SU-DHL-6 (cell line): ENCODE measurements at regions not wholly inside any gene's neighbourhood (a gene's known extent, or its start where the extent isn't known, plus 50 kb on each side); places are given as distances from the start of the nearest gene placed in this dataset.

Experiments
- H2AFZ ChIP-seq: fragments of 200-600 bp; sonication (generic); 2 replicates; pipeline ENCODE4 v1.6.1; 2014; ENCODE audit warnings: low read depth, mild to moderate bottlenecking, moderate library complexity, mixed read lengths, antibody characterized with exemption, low read length; ENCODE audit not compliant: severe bottlenecking
- H3F3A ChIP-seq: fragments of 200-600 bp; shearing (Covaris generic); 2 replicates; pipeline ENCODE4 v1.6.0; 2016; ENCODE audit warnings: antibody characterized with exemption, mild to moderate bottlenecking; ENCODE audit not compliant: insufficient read depth
- H3K27ac ChIP-seq: fragments of 200-600 bp; sonication (generic); 2 replicates; pipeline ENCODE4 v1.5.1; 2016; ENCODE audit warnings: low read depth, mild to moderate bottlenecking, low read length, moderate library complexity, mixed read lengths
- H3K27me3 ChIP-seq: fragments of 200-600 bp; sonication (generic), shearing (Covaris generic); 2 replicates; pipeline ENCODE4 v1.6.0; 2014; ENCODE audit warnings: mild to moderate bottlenecking, low read length
- H3K36me3 ChIP-seq: fragments of 200-600 bp; sonication (generic); 2 replicates; pipeline ENCODE4 v1.6.1; 2014; ENCODE audit warnings: mild to moderate bottlenecking, low read length, mixed read lengths
- H3K4me2 ChIP-seq: fragments of 300-600, 200-600 bp; shearing (Covaris generic), sonication (generic); 2 replicates; pipeline ENCODE4 v1.6.0; 2014; ENCODE audit warnings: low read length, low read depth, mild to moderate bottlenecking; ENCODE audit not compliant: poor library complexity, severe bottlenecking
- H3K4me3 ChIP-seq: fragments of 200-600 bp; sonication (generic); 2 replicates; pipeline ENCODE4 v1.5.1; 2014; ENCODE audit warnings: antibody characterized with exemption, low read length, mild to moderate bottlenecking, mixed read lengths; ENCODE audit not compliant: insufficient read depth, poor library complexity, severe bottlenecking
- H3K79me2 ChIP-seq: fragments of 200-600 bp; sonication (generic); 2 replicates; pipeline ENCODE4 v1.6.1; 2014; ENCODE audit warnings: mild to moderate bottlenecking, low read length, moderate library complexity; ENCODE audit not compliant: insufficient read depth
- H3K9ac ChIP-seq: fragments of 200-600 bp; sonication (generic); 2 replicates; pipeline ENCODE4 v1.7.0; 2014; ENCODE audit warnings: mild to moderate bottlenecking, low read length
- H3K9me2 ChIP-seq: fragments of 200-600 bp; sonication (generic); replicated peaks from 2 replicates; pipeline ENCODE4 v1.6.1; 2014; ENCODE audit warnings: low read length; ENCODE audit not compliant: insufficient read depth
- H3K9me3 ChIP-seq: fragments of 200-600 bp; sonication (generic); 2 replicates; pipeline ENCODE4 v1.6.1; 2014; ENCODE audit warnings: low read length, mixed read lengths; ENCODE audit not compliant: insufficient read depth
- H4K20me1 ChIP-seq: fragments of 200-600 bp; sonication (generic); 2 replicates; pipeline ENCODE4 v1.6.1; 2014; ENCODE audit warnings: low read depth, mild to moderate bottlenecking, antibody characterized with exemption, low read length, moderate library complexity, mixed read lengths
- CTCF ChIP-seq: fragments of 200-600 bp; sonication (generic); IDR thresholded peaks from one replicate; pipeline ENCODE4 v1.5.1; 2017; ENCODE audit warnings: antibody characterized with exemption, mild to moderate bottlenecking, low read length, moderate library complexity; ENCODE audit not compliant: insufficient read depth, poor library complexity, severe bottlenecking
- EZH2phosphoT487 ChIP-seq: fragments of 200-600 bp; sonication (generic), shearing (Covaris generic); conservative IDR thresholded peaks from 2 replicates; pipeline ENCODE4 v1.6.1; 2018; ENCODE audit warnings: mild to moderate bottlenecking, antibody characterized with exemption, low read length, moderate library complexity, mixed read lengths

DNA sequence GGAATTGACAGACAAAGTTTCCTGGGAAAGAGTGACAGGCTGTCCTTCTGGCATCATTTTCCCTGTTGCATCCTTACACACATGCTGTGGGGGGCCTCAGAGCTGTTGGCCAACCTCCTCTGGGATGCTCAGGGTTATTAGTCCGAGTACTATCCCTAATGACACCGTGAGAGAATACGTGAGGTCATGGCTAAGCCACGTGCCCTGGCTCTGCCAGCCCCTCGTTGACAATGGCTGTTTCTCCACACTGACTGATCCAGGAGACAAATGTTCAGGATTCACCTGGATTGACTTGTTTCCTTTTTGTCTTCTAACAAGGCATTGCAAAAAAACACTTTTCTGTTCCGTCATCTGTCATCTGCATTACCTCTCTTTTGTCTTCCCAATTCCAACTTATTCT, 604.6 kb downstream of the TFAP2A start:
- Histone ChIP-seq H3K9me2 (no peaks in the 10 kb centered on the region), H3K27me3 (no peaks in the 10 kb centered on the region), H3K4me2 (no peak overlapping the region), H3K79me2 (no peaks in the 10 kb centered on the region), H3K9me3 (peaks cover 5% of the 10 kb centered on the region; the same call in 1 of the 2 replicates), H2AFZ (no peak overlapping the region), H3K9ac (no peak overlapping the region), H3K4me3 (no peak overlapping the region), H4K20me1 (peaks cover 3% of the 10 kb centered on the region; the same call in 1 of the 2 replicates), H3K27ac (no peak overlapping the region), H3K36me3 (no peaks in the 10 kb centered on the region), H3F3A (no peaks in the 10 kb centered on the region)
- TF ChIP-seq CTCF (no peak), EZH2phosphoT487 (no peak)

DNA sequence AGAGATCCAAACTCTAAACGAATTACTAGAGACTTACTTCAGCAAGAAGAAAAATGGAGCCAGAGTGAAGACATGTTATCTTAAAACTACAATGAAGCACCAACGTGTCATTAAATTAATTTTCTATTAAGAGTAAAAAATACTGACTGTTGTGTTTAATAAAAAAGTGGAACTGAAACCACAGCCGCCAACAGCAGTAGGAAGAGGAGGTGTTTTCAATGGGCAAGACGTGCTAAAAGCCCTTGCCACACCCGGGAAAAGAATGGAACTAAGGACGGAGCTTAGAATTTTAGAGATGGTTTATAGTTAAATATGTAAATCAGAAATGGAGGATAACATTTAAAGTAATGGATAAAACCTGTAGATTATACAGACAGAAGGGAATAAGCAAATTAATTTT, 608.7 kb downstream of the TFAP2A start:
- Histone ChIP-seq H3K27me3 (no peaks in the 10 kb centered on the region), H2AFZ (no peak overlapping the region), H3K4me3 (no peak overlapping the region), H3K9ac (no peak overlapping the region), H3K9me2 (no peaks in the 10 kb centered on the region), H3K4me2 (no peak overlapping the region), H3K9me3 (peaks cover 5% of the 10 kb centered on the region; the same call in 1 of the 2 replicates), H3F3A (no peaks in the 10 kb centered on the region), H3K36me3 (no peaks in the 10 kb centered on the region), H3K79me2 (no peaks in the 10 kb centered on the region), H3K27ac (no peak overlapping the region), H4K20me1 (peaks cover 3% of the 10 kb centered on the region; the same call in 1 of the 2 replicates)
- TF ChIP-seq EZH2phosphoT487 (no peak), CTCF (no peak)

DNA sequence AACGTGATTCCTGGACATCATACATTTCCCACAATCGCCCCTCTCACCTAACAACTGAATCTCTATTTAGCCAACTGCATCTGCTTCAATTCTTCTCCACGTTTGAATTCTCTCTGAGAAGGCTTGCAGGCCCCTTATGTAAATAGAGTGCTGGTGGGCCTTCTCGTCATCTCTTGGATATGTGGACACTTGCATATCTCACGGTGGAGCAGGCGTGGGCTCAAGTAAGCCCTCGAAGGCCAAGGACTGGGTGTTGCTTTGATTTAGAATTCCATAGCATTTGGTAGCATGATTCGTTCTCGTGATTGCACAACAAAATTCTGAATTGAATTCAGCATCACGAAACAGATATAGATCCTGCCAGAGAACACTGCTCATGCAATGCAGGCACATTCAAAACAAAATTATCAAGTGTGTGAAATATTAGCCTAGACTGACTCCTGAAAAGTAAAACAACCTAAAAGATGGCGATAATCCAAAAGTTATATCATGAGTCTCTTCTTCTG, 613.6 kb downstream of the TFAP2A start:
- Histone ChIP-seq H2AFZ (no peak overlapping the region), H3K4me3 (no peak overlapping the region), H3K4me2 (no peak overlapping the region), H3K27ac (no peak overlapping the region), H3K79me2 (no peaks in the 10 kb centered on the region), H3K9ac (no peak overlapping the region), H3K27me3 (no peaks in the 10 kb centered on the region), H3K9me3 (no peaks in the 10 kb centered on the region), H4K20me1 (no peaks in the 10 kb centered on the region), H3K36me3 (no peaks in the 10 kb centered on the region), H3F3A (no peaks in the 10 kb centered on the region), H3K9me2 (no peaks in the 10 kb centered on the region)
- no peak for TF ChIP-seq CTCF
- TF ChIP-seq EZH2phosphoT487: no peak
